GM21423 (cell line): ENCODE measurements at regions not wholly inside any gene's neighbourhood (a gene's known extent, or its start where the extent isn't known, plus 50 kb on each side); places are given as distances from the start of the nearest gene placed in this dataset.
"Not testable (repeated sequence)": the region's sequence is repeated elsewhere in the genome, so short reads cannot be mapped to it uniquely, and the experiment has no call there.

ENCODE experiments used
- ATAC-seq: cut with Tn5 transposase; IDR thresholded peaks from one replicate; pipeline ENCODE4 v1.9.1; 2021; ENCODE audit warnings: mild to moderate bottlenecking, moderate library complexity; ENCODE audit not compliant: unreplicated experiment

- ATAC-seq, result no peak
These were observed 167.4 kb upstream of the KIF2A start for GRCh38 chr5:62138607-62139006.

GRCh38 chr5:62139741-62140140 is 166.3 kb upstream of the KIF2A start:
- ATAC-seq, result no peak

GRCh38 chr5:62142351-62142750 is 163.7 kb upstream of the KIF2A start:
- no peak for ATAC-seq

- ATAC-seq, result no peak
These were observed 162.5 kb upstream of the KIF2A start for GRCh38 chr5:62143268-62144229.

- ATAC-seq, result no peak
These were observed 161.5 kb upstream of the KIF2A start for GRCh38 chr5:62144401-62145022.

- no peak for ATAC-seq
These were observed 156.1 kb upstream of the KIF2A start for GRCh38 chr5:62149879-62150278.

GRCh38 chr5:62152394-62153087 is 153.5 kb upstream of the KIF2A start:
- no peak for ATAC-seq

- no peak for ATAC-seq
These were observed 151.2 kb upstream of the KIF2A start for GRCh38 chr5:62154758-62155157.

- ATAC-seq, result no peak
These were observed 150.0 kb upstream of the KIF2A start for GRCh38 chr5:62155988-62156387.

- ATAC-seq, result no peak
These were observed 138.4 kb upstream of the KIF2A start for GRCh38 chr5:62167561-62168057.

GRCh38 chr5:62168506-62169281 is 137.3 kb upstream of the KIF2A start:
- no peak for ATAC-seq

- ATAC-seq, result no peak
These were observed 127.7 kb upstream of the KIF2A start for GRCh38 chr5:62178258-62178657.

GRCh38 chr5:62182802-62183201 is 123.2 kb upstream of the KIF2A start:
- ATAC-seq, result no peak

- no peak for ATAC-seq
These were observed 122.3 kb upstream of the KIF2A start for GRCh38 chr5:62183727-62184126.

- ATAC-seq, result no peak
These were observed 121.6 kb upstream of the KIF2A start for GRCh38 chr5:62184444-62184843.

- ATAC-seq, result no peak
These were observed 115.8 kb upstream of the KIF2A start for GRCh38 chr5:62190173-62190572.

- no peak for ATAC-seq
These were observed 115.1 kb upstream of the KIF2A start for GRCh38 chr5:62190931-62191330.

GRCh38 chr5:62192958-62193357 is 113.0 kb upstream of the KIF2A start:
- ATAC-seq, result no peak

GRCh38 chr5:62196532-62196931 is 109.5 kb upstream of the KIF2A start:
- not testable (repeated sequence) for ATAC-seq

GRCh38 chr5:62197697-62198096 is 108.3 kb upstream of the KIF2A start:
- no peak for ATAC-seq

GRCh38 chr5:62198421-62198820 is 107.6 kb upstream of the KIF2A start:
- ATAC-seq, result no peak
